ENCODE measurements at regions not wholly inside any gene's neighbourhood (a gene's known extent, or its start where the extent isn't known, plus 50 kb on each side); places are given as distances from the start of the nearest gene placed in this dataset.

GRCh38 chr16:73877150-73877549 is 419.5 kb upstream of the PSMD7 start:
- DNase-seq (no peak), ATAC-seq (ENCODE audit: poor library complexity) (no peak)
- intact Hi-C loops (cut with DNase I), result loop anchor here (10.0 kb wide), 3 partner anchors 162 to 1472 kb away; no protein-coding TSS in a partner anchor

- intact Hi-C loops (cut with DNase I), result loop anchor here (10.0 kb wide), 3 partner anchors 161 to 1471 kb away; no protein-coding TSS in a partner anchor
- DNase-seq (no peak), ATAC-seq (ENCODE audit: poor library complexity) (no peak)
Measured at GRCh38 chr16:73875996-73876690, 420.5 kb upstream of the PSMD7 start.

GRCh38 chr16:73874324-73874723 is 422.3 kb upstream of the PSMD7 start:
- ATAC-seq (ENCODE audit: poor library complexity) (no peak), DNase-seq (no peak)
- intact Hi-C loops (cut with DNase I), result loop anchor here (10.0 kb wide), 3 partner anchors 160 to 1470 kb away; no protein-coding TSS in a partner anchor

- DNase-seq (no peak), ATAC-seq (ENCODE audit: poor library complexity) (no peak)
- intact Hi-C loops (cut with DNase I), result loop anchor here (10.0 kb wide), 3 partner anchors 159 to 1469 kb away; no protein-coding TSS in a partner anchor
Measured at GRCh38 chr16:73873643-73874042, 423.0 kb upstream of the PSMD7 start.

GRCh38 chr16:73872856-73873255 is 423.8 kb upstream of the PSMD7 start:
- no peak for DNase-seq
- no peak for ATAC-seq (ENCODE audit: poor library complexity)
- intact Hi-C loops (cut with DNase I), result loop anchor here (10.0 kb wide), 3 partner anchors 158 to 1468 kb away; no protein-coding TSS in a partner anchor

DNA sequence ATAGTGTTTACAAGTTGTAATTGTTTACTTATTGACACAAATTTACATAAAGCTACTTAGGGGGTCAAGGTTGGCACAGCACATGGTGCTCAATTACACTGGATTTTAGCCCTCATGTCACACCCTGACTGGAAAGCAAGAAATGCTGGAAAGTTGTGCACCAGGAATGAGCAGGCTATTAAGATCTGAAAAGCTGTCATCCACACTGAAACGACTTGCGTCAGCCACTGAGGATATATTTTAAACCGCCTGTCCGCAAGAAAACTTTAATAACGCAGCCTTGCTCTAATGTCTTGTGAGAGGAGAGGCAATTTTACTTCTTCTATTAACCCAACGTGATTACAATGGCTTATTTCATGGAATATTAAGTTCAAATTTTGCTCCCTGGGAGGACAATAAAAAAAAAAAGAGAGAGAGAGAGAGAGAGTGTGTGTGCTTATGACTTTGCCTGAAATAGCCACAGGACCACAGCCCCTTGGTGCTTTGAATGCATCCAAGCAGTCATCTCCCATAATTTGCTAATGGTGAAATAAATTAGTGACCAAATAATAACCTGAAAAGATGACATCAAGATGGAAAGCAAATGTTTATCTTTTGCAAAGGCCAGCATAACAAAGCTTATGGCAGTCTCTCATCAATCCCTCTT is 425.4 kb upstream of the PSMD7 start:
- intact Hi-C loops (cut with DNase I), result loop anchor here (10.0 kb wide), 3 partner anchors 156 to 1466 kb away; no protein-coding TSS in a partner anchor
- no peak for DNase-seq
- ATAC-seq (ENCODE audit: poor library complexity), result no peak

DNA sequence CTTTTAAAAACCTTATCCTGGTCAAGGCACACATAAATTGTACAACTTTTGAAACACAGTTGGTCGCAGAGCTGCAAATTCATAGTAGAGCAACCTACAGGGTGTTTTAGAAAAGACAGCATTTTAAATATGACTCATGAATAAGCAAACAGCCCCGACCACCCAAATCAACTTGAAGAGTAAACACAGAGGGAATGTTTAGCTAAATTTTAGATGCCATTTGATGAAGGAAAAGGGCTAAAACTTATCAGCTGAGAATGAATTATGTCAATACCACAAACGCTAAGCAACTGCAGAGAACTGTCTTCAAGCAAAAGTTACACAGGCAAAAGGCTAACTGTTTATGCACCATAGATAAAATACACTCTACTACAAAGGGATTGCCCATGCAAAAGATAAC is 427.5 kb upstream of the PSMD7 start:
- intact Hi-C loops (cut with DNase I), result no loop called here
- no peak for DNase-seq
- no peak for ATAC-seq (ENCODE audit: poor library complexity)

GRCh38 chr16:73864868-73865267 is 431.7 kb upstream of the PSMD7 start:
- ATAC-seq (ENCODE audit: poor library complexity), result no peak
- DNase-seq, result no peak
- intact Hi-C loops (cut with DNase I), result no loop called here

- intact Hi-C loops (cut with DNase I), result no loop called here
- ATAC-seq (ENCODE audit: poor library complexity) (no peak), DNase-seq (no peak)
Measured at GRCh38 chr16:73858326-73858725, 438.3 kb upstream of the PSMD7 start.

GRCh38 chr16:73853968-73854367 is 442.6 kb upstream of the PSMD7 start:
- ATAC-seq (ENCODE audit: poor library complexity) (no peak), DNase-seq (no peak)
- intact Hi-C loops (cut with DNase I), result no loop called here

GRCh38 chr16:73852561-73852960 is 444.1 kb upstream of the PSMD7 start:
- DNase-seq (no peak), ATAC-seq (ENCODE audit: poor library complexity) (no peak)
- intact Hi-C loops (cut with DNase I), result no loop called here

DNA sequence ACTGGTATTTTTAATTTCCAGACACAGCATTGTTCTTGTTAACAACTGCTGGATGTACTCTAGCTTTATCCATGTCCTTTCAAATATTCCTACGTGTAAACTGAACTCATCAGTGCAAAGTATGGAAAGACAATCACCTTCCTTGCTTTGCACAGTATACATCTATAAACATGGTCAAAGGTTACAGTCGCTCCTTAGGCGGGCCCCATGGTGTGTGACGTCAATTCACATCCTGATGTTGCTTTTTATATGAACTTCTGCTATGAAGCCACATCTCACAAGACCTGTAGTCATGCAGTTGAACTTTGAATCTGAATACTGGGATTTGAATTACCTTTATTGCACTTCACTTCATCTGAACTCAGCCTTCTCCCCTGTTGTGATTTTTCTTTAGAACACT is 447.6 kb upstream of the PSMD7 start:
- DNase-seq, result no peak
- intact Hi-C loops (cut with DNase I), result no loop called here
- ATAC-seq (ENCODE audit: poor library complexity), result no peak

DNA sequence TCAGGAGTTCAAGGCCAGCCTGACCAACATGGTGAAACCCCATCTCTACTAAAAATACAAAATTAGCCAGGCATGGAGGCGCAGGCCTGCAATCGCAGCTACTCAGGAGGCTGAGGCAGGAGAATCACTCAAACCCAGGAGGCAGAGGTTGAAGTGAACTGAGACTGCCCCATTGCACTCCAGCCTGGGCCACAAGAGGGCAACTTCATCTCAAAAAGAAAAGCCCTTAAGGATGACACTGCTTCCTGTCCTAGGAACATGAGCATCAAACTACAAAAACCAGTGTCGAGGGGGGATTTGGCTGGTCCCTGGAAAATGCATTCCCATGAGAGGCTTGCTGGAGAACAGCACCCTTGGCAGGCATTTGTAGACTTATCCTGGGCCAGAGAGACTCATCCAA is 449.5 kb upstream of the PSMD7 start:
- intact Hi-C loops (cut with DNase I), result no loop called here
- DNase-seq (no peak), ATAC-seq (ENCODE audit: poor library complexity) (no peak)

GRCh38 chr16:73846356-73846755 is 450.3 kb upstream of the PSMD7 start:
- no peak for ATAC-seq (ENCODE audit: poor library complexity)
- intact Hi-C loops (cut with DNase I), result no loop called here
- DNase-seq, result no peak

DNA sequence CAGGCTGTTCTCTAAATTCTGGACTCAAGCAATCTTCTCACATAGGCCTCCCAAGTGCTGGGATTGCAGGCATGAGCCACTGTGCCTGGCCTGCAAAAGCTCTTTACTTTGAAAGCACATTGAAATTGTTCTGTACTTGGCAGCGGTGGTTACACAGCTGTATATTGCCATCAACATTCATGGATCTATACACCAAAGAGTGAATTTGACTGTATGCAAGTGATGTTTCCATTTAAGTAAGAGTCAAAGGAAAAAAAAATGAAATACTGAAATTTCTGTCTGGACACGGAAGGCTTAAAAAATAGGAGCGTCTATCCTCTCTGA is 450.6 kb upstream of the PSMD7 start:
- DNase-seq (no peak), ATAC-seq (ENCODE audit: poor library complexity) (no peak)
- intact Hi-C loops (cut with DNase I), result no loop called here

- ATAC-seq (ENCODE audit: poor library complexity), result no peak
- no peak for DNase-seq
- intact Hi-C loops (cut with DNase I), result no loop called here
Measured at GRCh38 chr16:73845238-73846006, 451.2 kb upstream of the PSMD7 start.

DNA sequence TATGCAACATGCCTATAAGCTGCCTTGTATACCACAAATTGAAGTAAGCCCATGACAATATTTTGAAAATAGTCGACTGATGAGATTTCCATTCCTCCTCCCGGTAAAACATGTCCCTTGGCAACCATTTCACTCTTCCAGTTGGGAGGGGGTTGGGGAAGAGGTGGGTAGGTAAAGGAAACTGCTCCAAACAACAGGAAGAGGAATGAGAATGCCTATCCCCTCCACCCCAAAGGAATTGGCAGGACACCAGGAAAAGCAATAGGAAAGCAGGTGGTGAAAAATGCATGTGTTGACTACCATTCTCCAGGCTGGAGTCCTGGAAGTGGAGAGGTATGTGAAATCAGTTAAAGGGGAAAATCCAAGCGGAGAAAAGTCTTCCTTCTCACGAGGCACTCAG is 455.9 kb upstream of the PSMD7 start:
- intact Hi-C loops (cut with DNase I), result no loop called here
- ATAC-seq (ENCODE audit: poor library complexity) (no peak), DNase-seq (no peak)

DNA sequence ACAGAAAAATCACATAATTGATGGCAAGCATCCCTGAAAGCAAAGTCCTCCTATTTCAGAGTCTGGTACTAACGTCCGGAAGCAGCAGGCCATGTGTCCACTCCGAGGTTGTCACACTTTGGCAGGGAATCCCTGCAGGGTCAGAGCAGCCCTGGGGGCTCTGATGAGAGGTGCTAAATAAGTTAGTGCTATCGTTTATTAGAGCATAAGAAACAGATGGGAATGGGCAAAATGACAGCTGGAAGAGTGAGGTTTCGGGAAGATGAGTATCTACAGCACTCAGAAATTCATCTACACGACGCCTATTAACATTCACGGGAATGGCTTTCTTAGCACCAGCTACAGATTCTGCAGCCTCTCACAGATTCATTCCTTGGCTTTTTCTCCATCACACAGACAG is 465.4 kb upstream of the PSMD7 start:
- intact Hi-C loops (cut with DNase I), result no loop called here
- DNase-seq (no peak), ATAC-seq (ENCODE audit: poor library complexity) (no peak)

- DNase-seq (no peak), ATAC-seq (ENCODE audit: poor library complexity) (no peak)
- intact Hi-C loops (cut with DNase I), result no loop called here
Measured at GRCh38 chr16:73823205-73823849, 473.3 kb upstream of the PSMD7 start.

All from Right ventricle myocardium superior (tissue), 1 donor.